ENCODE measurements at regions not wholly inside any gene's neighbourhood (a gene's known extent, or its start where the extent isn't known, plus 50 kb on each side); places are given as distances from the start of the nearest gene placed in this dataset.

- TF ChIP-seq ARNT (IDR thresholded peaks at IDR 0.05), result no peak
- TF ChIP-seq FOXK2 (IDR thresholded peaks at IDR 0.05), result no peak
- no peak for TF ChIP-seq FOXM1 (IDR thresholded peaks at IDR 0.05; ENCODE audit: borderline replicate concordance)
- TF ChIP-seq SUZ12 (IDR thresholded peaks at IDR 0.05), result no peak
- TF ChIP-seq TARDBP (IDR thresholded peaks at IDR 0.05), result no peak
- no peak for TF ChIP-seq FOXA1 (IDR thresholded peaks at IDR 0.05)
- TF ChIP-seq SP1 (IDR thresholded peaks at IDR 0.05), result no peak
Observed at GRCh38 chr5:40033009-40033408, 608.2 kb upstream of the DAB2 start.
